Activated B cell treated with CpG ODN at 0.5 μM for 24 hours (primary cell): ENCODE measurements at regions not wholly inside any gene's neighbourhood (a gene's known extent, or its start where the extent isn't known, plus 50 kb on each side); places are given as distances from the start of the nearest gene placed in this dataset.

Experiments
- ATAC-seq: fragments of 200-7000 bp; cut with Tn5 transposase; one replicate; pipeline ENCODE4 v1.10.0; 2021; ENCODE audit warnings: low read depth, mild to moderate bottlenecking, moderate library complexity
- CTCF ChIA-PET: fragments of 350-600 bp; sonication (Branson Sonifier 250); formaldehyde crosslinking; loops from one replicate; lab custom pipeline; 2021; ENCODE audit warnings: antibody characterized with exemption; lab: Charles Lee
- POLR2A ChIA-PET: fragments of 350-600 bp; sonication (Branson Sonifier 250); formaldehyde crosslinking; loops from one replicate; lab custom pipeline; 2021; ENCODE audit warnings: antibody characterized with exemption; lab: Charles Lee
- DNase-seq: peaks from one replicate; pipeline ENCODE4 v3.0.0; 2022
- H3K27ac Mint-ChIP-seq: one replicate; pipeline ENCODE4 v1.8.0; 2020; ENCODE audit warnings: mixed read lengths
- H3K27me3 Mint-ChIP-seq: one replicate; pipeline ENCODE4 v1.8.0; 2021; ENCODE audit warnings: mixed read lengths
- H3K36me3 Mint-ChIP-seq: one replicate; pipeline ENCODE4 v1.8.0; 2021; ENCODE audit warnings: low read depth, mixed read lengths
- H3K4me1 Mint-ChIP-seq: one replicate; pipeline ENCODE4 v1.8.0; 2021; ENCODE audit warnings: mixed read lengths
- H3K4me3 Mint-ChIP-seq: one replicate; pipeline ENCODE4 v1.8.0; 2020; ENCODE audit warnings: mild to moderate bottlenecking, mixed read lengths
- H3K9me3 Mint-ChIP-seq: one replicate; pipeline ENCODE4 v1.8.0; 2020; ENCODE audit warnings: mixed read lengths
- CTCF ChIP-seq: fragments of 200-600 bp; IDR thresholded peaks from one replicate; pipeline ENCODE4 v1.8.0; 2022; ENCODE audit warnings: antibody characterized with exemption, mild to moderate bottlenecking
- intact Hi-C: fragments of 100-400 bp; cut with micrococcal nuclease; formaldehyde crosslinking; loops from one replicate; pipeline ENCODE4 v1.15.1; 2024

- no peak overlapping the region for H3K4me3 Mint-ChIP-seq
- no peaks in the 10 kb centered on the region for H3K27me3 Mint-ChIP-seq
- ATAC-seq (no peak), DNase-seq (no peak)
- no peak overlapping the region for H3K27ac Mint-ChIP-seq
- no peaks in the 10 kb centered on the region for H3K4me1 Mint-ChIP-seq
- no peaks in the 10 kb centered on the region for H3K36me3 Mint-ChIP-seq
- no peak for TF ChIP-seq CTCF
- peaks cover 3% of the 10 kb centered on the region for H3K9me3 Mint-ChIP-seq
- ChIA-PET POLR2A (no interaction called here), CTCF (no interaction called here)
- intact Hi-C loops, result no loop called here
These were observed 1018.4 kb upstream of the TENM3 start for GRCh38 chr4:181224852-181225251.

- Mint-ChIP-seq H3K36me3 (no peaks in the 10 kb centered on the region), H3K9me3 (peaks cover 3% of the 10 kb centered on the region), H3K4me3 (no peak overlapping the region), H3K4me1 (no peaks in the 10 kb centered on the region), H3K27ac (no peak overlapping the region), H3K27me3 (no peaks in the 10 kb centered on the region)
- ChIA-PET POLR2A (no interaction called here), CTCF (no interaction called here)
- no peak for TF ChIP-seq CTCF
- no peak for DNase-seq
- intact Hi-C loops, result no loop called here
- ATAC-seq, result no peak
These were observed 1017.5 kb upstream of the TENM3 start for GRCh38 chr4:181225616-181226261.

DNA sequence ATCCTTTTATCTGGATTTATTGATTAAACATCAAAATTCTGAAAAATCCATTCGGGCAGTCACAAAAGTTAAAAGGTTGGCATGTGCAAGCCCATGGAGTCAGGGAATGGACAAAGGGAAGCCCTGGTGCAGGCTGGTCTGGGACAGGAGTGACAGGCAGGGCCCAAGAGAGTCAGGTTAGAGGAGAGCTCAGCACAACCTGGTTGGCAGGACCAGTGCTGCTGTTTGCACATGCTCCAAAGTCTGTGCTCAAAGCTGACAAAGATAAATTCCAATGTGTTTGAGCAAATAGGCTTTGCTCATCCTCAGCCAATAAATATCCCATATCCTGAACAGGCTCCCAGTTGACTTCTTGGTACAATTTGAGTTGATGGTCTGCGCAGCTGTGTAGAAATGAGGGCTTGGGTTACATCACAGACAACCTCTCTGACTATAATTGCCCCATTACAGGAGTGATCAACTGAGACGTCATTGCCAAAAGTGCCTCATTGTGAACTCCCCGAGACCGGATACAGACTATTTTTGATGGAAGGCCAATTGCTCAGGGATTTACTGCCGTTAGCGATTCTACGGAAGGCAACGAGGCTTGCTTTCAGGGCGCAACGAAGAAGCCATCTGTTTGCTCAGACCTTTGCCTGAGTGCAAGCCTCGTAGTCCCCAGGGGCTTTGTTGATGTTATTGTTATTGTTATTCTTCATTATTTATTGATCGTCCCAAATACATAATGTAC lies 1008.1 kb upstream of the TENM3 start:
- Mint-ChIP-seq H3K9me3 (no peaks in the 10 kb centered on the region), H3K36me3 (no peaks in the 10 kb centered on the region), H3K27ac (no peak overlapping the region), H3K4me1 (no peaks in the 10 kb centered on the region), H3K4me3 (no peak overlapping the region), H3K27me3 (no peaks in the 10 kb centered on the region)
- TF ChIP-seq CTCF, result no peak
- ATAC-seq, result no peak
- POLR2A ChIA-PET, result no interaction called here
- DNase-seq, result no peak
- CTCF ChIA-PET, result no interaction called here
- intact Hi-C loops, result no loop called here

GRCh38 chr4:181245326-181245725 lies 997.9 kb upstream of the TENM3 start:
- DNase-seq, result no peak
- CTCF ChIA-PET, result no interaction called here
- Mint-ChIP-seq H3K9me3 (peaks cover 2% of the 10 kb centered on the region), H3K27ac (no peak overlapping the region), H3K36me3 (no peaks in the 10 kb centered on the region), H3K4me3 (no peak overlapping the region), H3K4me1 (no peaks in the 10 kb centered on the region), H3K27me3 (no peaks in the 10 kb centered on the region)
- intact Hi-C loops, result no loop called here
- no peak for ATAC-seq
- no peak for TF ChIP-seq CTCF
- POLR2A ChIA-PET, result no interaction called here

DNA sequence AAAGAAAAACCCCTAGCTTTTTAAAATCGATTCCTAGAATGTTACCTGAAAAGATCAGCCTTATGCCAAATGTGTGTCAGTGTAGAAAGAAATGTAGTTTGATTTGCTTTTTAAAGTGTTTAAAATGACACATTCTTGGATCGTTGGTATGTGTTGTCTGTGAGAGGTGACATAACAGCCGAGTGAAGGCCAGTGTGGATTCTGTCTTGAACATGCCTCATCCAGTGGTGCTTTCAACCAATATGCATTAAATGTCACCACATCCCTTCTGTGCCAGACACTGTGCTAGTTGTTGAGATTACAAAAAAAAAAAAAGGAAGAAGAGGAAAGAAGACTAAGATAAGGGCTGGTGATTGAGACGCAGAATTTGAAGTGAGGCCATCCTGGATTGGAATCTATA lies 994.2 kb upstream of the TENM3 start:
- ChIA-PET CTCF (no interaction called here), POLR2A (no interaction called here)
- Mint-ChIP-seq H3K27me3 (no peaks in the 10 kb centered on the region), H3K27ac (no peak overlapping the region), H3K4me1 (no peaks in the 10 kb centered on the region), H3K4me3 (no peak overlapping the region), H3K9me3 (peaks cover 4% of the 10 kb centered on the region), H3K36me3 (no peaks in the 10 kb centered on the region)
- no peak for DNase-seq
- TF ChIP-seq CTCF, result no peak
- intact Hi-C loops, result no loop called here
- ATAC-seq, result no peak
